ENCODE measurements at regions not wholly inside any gene's neighbourhood (a gene's known extent, or its start where the extent isn't known, plus 50 kb on each side); places are given as distances from the start of the nearest gene placed in this dataset.

GRCh38 chr2:46813020-46813415, 102.6 kb downstream of the MCFD2 start:
- no peak for DNase-seq
- TF ChIP-seq GATA1 (IDR thresholded peaks at IDR 0.05; ENCODE audit: low read depth, low read length), result no peak
- no peak for TF ChIP-seq POLR2A (IDR thresholded peaks at IDR 0.05; ENCODE audit: low read length)
